ENCODE measurements at regions not wholly inside any gene's neighbourhood (a gene's known extent, or its start where the extent isn't known, plus 50 kb on each side); places are given as distances from the start of the nearest gene placed in this dataset.

- TF ChIP-seq CTCF (conservative IDR thresholded peaks at IDR 0.05) = no peak
- H3K27ac ChIP-seq = no peak overlapping the region
Measured at GRCh38 chr10:118452098-118452497, 110.0 kb upstream of the FAM204A start.

GRCh38 chr10:118449521-118449920 is 107.4 kb upstream of the FAM204A start:
- H3K27ac ChIP-seq = no peak overlapping the region
- TF ChIP-seq CTCF (conservative IDR thresholded peaks at IDR 0.05) = no peak

GRCh38 chr10:118448744-118449143 is 106.6 kb upstream of the FAM204A start:
- TF ChIP-seq CTCF (conservative IDR thresholded peaks at IDR 0.05) = no peak
- no peak overlapping the region for H3K27ac ChIP-seq

- no peak for TF ChIP-seq CTCF (conservative IDR thresholded peaks at IDR 0.05)
- no peak overlapping the region for H3K27ac ChIP-seq
Measured at GRCh38 chr10:118447478-118448270, 105.5 kb upstream of the FAM204A start.

- H3K27ac ChIP-seq = no peak overlapping the region
- no peak for TF ChIP-seq CTCF (conservative IDR thresholded peaks at IDR 0.05)
Measured at GRCh38 chr10:118445535-118445934, 103.4 kb upstream of the FAM204A start.

- no peak for TF ChIP-seq CTCF (conservative IDR thresholded peaks at IDR 0.05)
Measured at GRCh38 chr10:118444069-118444468, 101.9 kb upstream of the FAM204A start.

GRCh38 chr10:118442032-118442431 is 99.9 kb upstream of the FAM204A start:
- TF ChIP-seq CTCF (conservative IDR thresholded peaks at IDR 0.05) = no peak

More at GRCh38 chr10:118444069-118444468, 101.9 kb upstream of the FAM204A start:
- no peak overlapping the region for H3K27ac ChIP-seq

More at GRCh38 chr10:118442032-118442431, 99.9 kb upstream of the FAM204A start:
- no peak overlapping the region for H3K27ac ChIP-seq

Data from VCaP (cell line).